DND-41 (cell line): ENCODE measurements at regions not wholly inside any gene's neighbourhood (a gene's known extent, or its start where the extent isn't known, plus 50 kb on each side); places are given as distances from the start of the nearest gene placed in this dataset.

ENCODE experiments used
- CTCF ChIP-seq: IDR thresholded peaks from 2 replicates; pipeline ENCODE4 v1.5.1; 2012; ENCODE audit warnings: borderline replicate concordance, low read length, moderate library complexity, mild to moderate bottlenecking; ENCODE audit not compliant: poor library complexity, severe bottlenecking; ENCODE audit errors: extremely low read depth
- EZH2 ChIP-seq: IDR thresholded peaks from 3 replicates; pipeline ENCODE4 v1.6.1; 2012; ENCODE audit warnings: borderline replicate concordance, low read depth, mild to moderate bottlenecking, moderate library complexity, low read length, inconsistent platforms; ENCODE audit not compliant: severe bottlenecking

DNA sequence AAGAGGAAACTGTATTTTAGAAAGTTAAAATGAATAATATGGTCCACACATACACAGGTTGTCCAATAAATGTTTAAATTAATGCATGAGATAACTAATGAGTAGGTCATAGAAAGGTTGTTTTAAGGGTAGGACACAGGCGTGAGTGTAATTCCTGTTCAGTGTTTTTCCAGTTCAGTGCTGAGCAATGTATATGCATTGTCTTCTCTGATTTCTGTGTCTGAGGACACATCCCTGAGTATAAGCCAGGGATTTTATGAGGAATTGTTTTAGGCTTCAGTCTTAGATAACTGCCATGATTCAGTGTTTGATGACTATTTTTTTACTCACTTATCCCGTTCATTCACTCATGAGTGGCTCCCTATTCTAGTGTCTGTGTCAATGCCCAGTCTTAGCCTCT is 298.5 kb upstream of the TBX18 start:
- TF ChIP-seq CTCF (no peak), EZH2 (no peak)
